Heart right ventricle (tissue), 16 donors: ENCODE measurements at regions not wholly inside any gene's neighbourhood (a gene's known extent, or its start where the extent isn't known, plus 50 kb on each side); places are given as distances from the start of the nearest gene placed in this dataset.

Experiments
- ATAC-seq, 8 donors: fragments of 200-7000 bp; cut with Tn5 transposase; one replicate each; pipeline ENCODE4 v1.9.1; 2020; ENCODE audit warnings: mild to moderate bottlenecking in 8 of 8, moderate library complexity in 8 of 8, moderate number of reproducible peaks in 1 of 8
- DNase-seq, 2 donors: peaks; one replicate each; pipeline ENCODE4 v3.0.0-alpha.2; 2020
- H3K27ac ChIP-seq, 10 donors: fragments of 200-600 bp; sonication (generic) in 2 of 10; one replicate each; pipeline versions ENCODE4 v1.5.0 to v1.8.0; 2020 to 2022; ENCODE audit warnings: mild to moderate bottlenecking in 3 of 10
- H3K27me3 ChIP-seq, 7 donors: fragments of 200-600 bp; one replicate each; pipeline ENCODE4 v1.8.0; 2021 to 2022; ENCODE audit warnings: mild to moderate bottlenecking in 2 of 7
- H3K36me3 ChIP-seq, 9 donors: fragments of 200-600 bp; sonication (generic) in 1 of 9; one replicate each; pipeline versions ENCODE4 v1.5.0 to v1.8.0; 2020 to 2022; ENCODE audit warnings: mild to moderate bottlenecking in 2 of 9
- H3K4me1 ChIP-seq, 9 donors: fragments of 200-600 bp; sonication (generic) in 1 of 9; one replicate each; pipeline versions ENCODE4 v1.5.0 to v1.8.0; 2020 to 2022; ENCODE audit warnings: mild to moderate bottlenecking in 4 of 9
- H3K4me3 ChIP-seq, 10 donors: fragments of 200-600 bp; sonication (generic) in 2 of 10; one replicate each; pipeline versions ENCODE4 v1.5.0 to v1.8.0; 2020 to 2022; ENCODE audit warnings: mild to moderate bottlenecking in 7 of 10, moderate library complexity in 2 of 10
- H3K9me3 ChIP-seq, 11 donors: fragments of 200-600 bp in 10 of 11; sonication (generic) in 2 of 11; one replicate each; pipeline versions ENCODE4 v1.5.0 to v1.8.0; 2013 to 2022; ENCODE audit warnings: mild to moderate bottlenecking in 2 of 11, control low read depth in 1 of 11, moderate library complexity in 1 of 11
- WGBS, 2 donors: extraction: QIAGEN DNeasy Blood & Tissue Kit; methylation state at CpG; one replicate each; pipeline ENCODE4 v1.1.7; 2013; ENCODE audit warnings: inconsistent platforms in 1 of 2; 5-methylcytosine and 5-hydroxymethylcytosine counted together
- intact Hi-C, 10 donors: fragments of 100-400 bp; cut with DNase I; formaldehyde crosslinking; loops; one replicate each; pipeline versions ENCODE4 v1.11.1 to v1.14.2; 2022
- TF ChIP-seq, protein P1 (sequence below), 9 donors: fragments of 200-600 bp; sonication (generic) in 2 of 9; IDR thresholded peaks; one replicate each; pipeline versions ENCODE4 v1.5.0 to v1.8.0; 2021 to 2022; ENCODE audit warnings: antibody characterized with exemption in 9 of 9, mild to moderate bottlenecking in 5 of 9, moderate library complexity in 1 of 9
- donor health status: Arrhythmogenic right ventricular cardiomyopathy.
- donor health status: ischemic (EF 13 %, LVEDD 7.1; RV severe dilation, severe dysfunction).
- donor health status: healthy with polysubstance abuse.
- donor health status: DM: no; HTN: yes; CAD: no.
- donor health status: DM: no; HTN: no; CAD: no.
- donor health status: ischemic (EF 25% LVEDD 6.9; RV normal size, moderate dysfunction).
- donor health status: ischemic (EF 25% LVEDD 5.7; RV mildly dilated, moderate dysfunction).
- donor health status: healthy.
- donor health status: DM: yes; HTN: yes; CAD: no.
- donor health status: Ischemic cardiomyopathy.
- donor health status: ischemic (EF 35%, LVEDD 5.7; RV mildly dilated, moderate dysfunction).
- donor health status: nonischemic (EF 11% LVEDD 7.7; RV severe dilation, severe dysfunction).
- donor health status: DM: yes; HTN: yes; CAD: no.
- donor health status: PGD.
- donor health status: ischemic (EF 29% LVEDD 5.4; RV normal size, mild dysfunction).
- donor health status: nonischemic (EF 23%, LVEDD 6.1; RV moderate dilation, normal function).

DNA sequence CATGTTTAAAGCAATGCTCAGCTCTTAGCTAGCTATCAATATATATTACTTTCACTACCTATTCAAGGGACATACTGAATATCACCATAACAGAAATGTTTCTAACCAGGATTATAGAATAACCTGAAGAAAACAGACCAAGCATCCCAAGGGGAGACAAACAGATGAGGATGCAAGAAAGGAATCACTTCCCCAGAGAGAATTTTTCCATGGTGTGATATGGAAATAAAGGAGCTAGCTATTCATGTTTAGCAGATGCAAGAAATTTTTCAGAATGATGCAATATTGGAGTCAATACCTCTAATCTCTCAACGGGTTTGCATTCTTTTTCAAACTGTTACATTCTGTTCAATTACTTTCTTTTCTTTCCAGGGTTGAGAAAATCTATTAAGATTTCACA lies 538.9 kb upstream of the FLRT2 start:
- Histone ChIP-seq H3K9me3 (no peaks in the 10 kb centered on the region), H3K27me3 (no peaks in the 10 kb centered on the region), H3K4me3 (no peak overlapping the region), H3K27ac (no peak overlapping the region), H3K36me3 (no peaks in the 10 kb centered on the region), H3K4me1 (peaks cover 0 to 3% (median 0%) of the 10 kb centered on the region in 9 donors)
- WGBS, 2 donors, result 57 to 81% methylated on average over 1 of the region's 1 CpG
- no peak for ATAC-seq
- intact Hi-C loops, result no loop called here
- DNase-seq, result no peak
- TF ChIP-seq, protein P1, sequence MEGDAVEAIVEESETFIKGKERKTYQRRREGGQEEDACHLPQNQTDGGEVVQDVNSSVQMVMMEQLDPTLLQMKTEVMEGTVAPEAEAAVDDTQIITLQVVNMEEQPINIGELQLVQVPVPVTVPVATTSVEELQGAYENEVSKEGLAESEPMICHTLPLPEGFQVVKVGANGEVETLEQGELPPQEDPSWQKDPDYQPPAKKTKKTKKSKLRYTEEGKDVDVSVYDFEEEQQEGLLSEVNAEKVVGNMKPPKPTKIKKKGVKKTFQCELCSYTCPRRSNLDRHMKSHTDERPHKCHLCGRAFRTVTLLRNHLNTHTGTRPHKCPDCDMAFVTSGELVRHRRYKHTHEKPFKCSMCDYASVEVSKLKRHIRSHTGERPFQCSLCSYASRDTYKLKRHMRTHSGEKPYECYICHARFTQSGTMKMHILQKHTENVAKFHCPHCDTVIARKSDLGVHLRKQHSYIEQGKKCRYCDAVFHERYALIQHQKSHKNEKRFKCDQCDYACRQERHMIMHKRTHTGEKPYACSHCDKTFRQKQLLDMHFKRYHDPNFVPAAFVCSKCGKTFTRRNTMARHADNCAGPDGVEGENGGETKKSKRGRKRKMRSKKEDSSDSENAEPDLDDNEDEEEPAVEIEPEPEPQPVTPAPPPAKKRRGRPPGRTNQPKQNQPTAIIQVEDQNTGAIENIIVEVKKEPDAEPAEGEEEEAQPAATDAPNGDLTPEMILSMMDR (IDR thresholded peaks at IDR 0.05), result no peak

DNA sequence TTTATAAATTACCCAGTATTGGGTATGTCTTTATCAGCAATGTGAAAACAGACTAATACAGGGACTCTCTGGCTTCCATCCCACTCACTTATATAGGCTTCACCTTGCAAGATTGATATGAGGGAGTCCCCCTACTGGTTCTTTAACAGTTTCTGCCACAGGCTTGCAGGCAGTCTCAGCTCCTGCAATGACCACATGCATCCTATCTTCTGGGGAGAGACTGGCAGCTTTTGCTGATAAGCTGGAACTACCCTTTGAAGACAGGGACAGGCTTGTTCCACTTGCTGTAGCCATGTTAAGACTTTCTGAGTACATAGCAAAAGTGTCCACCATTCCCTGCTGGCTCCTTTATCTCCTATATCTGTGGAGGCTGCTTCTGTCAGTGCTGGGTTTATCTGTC lies 531.7 kb upstream of the FLRT2 start:
- ATAC-seq (no peak), DNase-seq (no peak)
- Histone ChIP-seq H3K4me1 (no peaks in the 10 kb centered on the region), H3K9me3 (no peaks in the 10 kb centered on the region), H3K36me3 (no peaks in the 10 kb centered on the region), H3K4me3 (no peak overlapping the region), H3K27ac (no peak overlapping the region), H3K27me3 (no peaks in the 10 kb centered on the region)
- TF ChIP-seq, protein P1 (IDR thresholded peaks at IDR 0.05), result no peak
- intact Hi-C loops, result no loop called here

DNA sequence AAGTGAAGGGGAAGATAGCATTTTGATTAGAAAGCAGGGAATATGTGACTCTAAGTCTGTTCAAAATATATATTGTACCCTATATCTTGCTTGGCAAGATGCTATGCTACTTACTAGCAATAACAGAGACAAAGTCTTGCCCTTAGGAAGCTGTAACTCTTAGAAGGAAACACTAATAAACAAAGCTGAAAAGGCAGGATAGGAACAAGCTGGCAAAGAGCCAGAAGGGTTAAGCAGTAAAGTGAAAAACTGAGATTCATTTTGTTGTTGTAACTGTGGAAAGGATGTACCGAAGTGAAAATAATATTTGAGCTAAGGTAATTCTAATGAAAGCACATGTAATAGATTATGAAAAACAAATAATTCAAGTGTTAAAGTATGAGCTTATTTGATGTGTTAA lies 527.1 kb upstream of the FLRT2 start:
- 71 to 73% methylated on average over 1 of the region's 1 CpG for WGBS, 2 donors
- Histone ChIP-seq H3K4me1 (no peaks in the 10 kb centered on the region), H3K4me3 (no peak overlapping the region), H3K27ac (no peak overlapping the region), H3K9me3 (no peaks in the 10 kb centered on the region), H3K27me3 (no peaks in the 10 kb centered on the region), H3K36me3 (no peaks in the 10 kb centered on the region)
- TF ChIP-seq, protein P1 (IDR thresholded peaks at IDR 0.05), result no peak
- DNase-seq, result no peak
- intact Hi-C loops, result no loop called here
- ATAC-seq, result no peak

DNA sequence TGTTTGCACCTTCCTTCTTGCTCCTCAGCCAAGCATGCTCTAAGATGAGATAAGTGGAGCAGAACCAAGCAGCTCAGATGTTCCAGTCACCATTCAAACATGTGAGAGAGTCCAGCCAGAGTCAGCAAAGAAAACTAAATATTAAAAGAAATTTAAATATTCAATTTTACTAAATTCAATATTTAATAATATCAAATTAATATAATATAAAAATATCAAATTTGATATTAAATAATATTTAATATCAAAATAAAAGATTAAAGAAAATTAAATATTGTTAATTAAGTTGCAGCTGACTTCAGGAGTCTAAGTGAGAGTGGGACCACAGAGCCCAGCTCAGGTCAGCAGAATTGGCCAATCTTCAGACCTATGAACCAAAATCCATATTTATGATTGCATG lies 526.1 kb upstream of the FLRT2 start:
- ATAC-seq (no peak), DNase-seq (no peak)
- Histone ChIP-seq H3K27ac (no peak overlapping the region), H3K27me3 (no peaks in the 10 kb centered on the region), H3K4me1 (no peaks in the 10 kb centered on the region), H3K36me3 (no peaks in the 10 kb centered on the region), H3K4me3 (no peak overlapping the region), H3K9me3 (no peaks in the 10 kb centered on the region)
- TF ChIP-seq, protein P1 (IDR thresholded peaks at IDR 0.05), result no peak
- intact Hi-C loops, result no loop called here

- no peak overlapping the region for H3K4me3 ChIP-seq
- DNase-seq (no peak), ATAC-seq (no peak)
- intact Hi-C loops, result no loop called here
- no peak overlapping the region for H3K27ac ChIP-seq
- H3K9me3 ChIP-seq, result peaks cover 0 to 7% (median 0%) of the 10 kb centered on the region in 11 donors
- WGBS, 2 donors, result 95 to 96% methylated on average over 7 of the region's 7 CpGs
- H3K4me1 ChIP-seq, result no peaks in the 10 kb centered on the region
- no peaks in the 10 kb centered on the region for H3K36me3 ChIP-seq
- TF ChIP-seq, protein P1 (IDR thresholded peaks at IDR 0.05), result no peak
- H3K27me3 ChIP-seq, result no peaks in the 10 kb centered on the region
These were observed 520.4 kb upstream of the FLRT2 start for GRCh38 chr14:85009506-85009905.
